Stimulated activated CD4-positive, alpha-beta T cell treated with anti-CD3 and anti-CD28 coated beads, Interleukin-15, amount 100 ng/mL, for 24 hours (primary cell): ENCODE measurements at regions not wholly inside any gene's neighbourhood (a gene's known extent, or its start where the extent isn't known, plus 50 kb on each side); places are given as distances from the start of the nearest gene placed in this dataset.

Experiments
- DNase-seq: peaks from one replicate; pipeline ENCODE4 v3.0.0-alpha.2; 2020

DNA sequence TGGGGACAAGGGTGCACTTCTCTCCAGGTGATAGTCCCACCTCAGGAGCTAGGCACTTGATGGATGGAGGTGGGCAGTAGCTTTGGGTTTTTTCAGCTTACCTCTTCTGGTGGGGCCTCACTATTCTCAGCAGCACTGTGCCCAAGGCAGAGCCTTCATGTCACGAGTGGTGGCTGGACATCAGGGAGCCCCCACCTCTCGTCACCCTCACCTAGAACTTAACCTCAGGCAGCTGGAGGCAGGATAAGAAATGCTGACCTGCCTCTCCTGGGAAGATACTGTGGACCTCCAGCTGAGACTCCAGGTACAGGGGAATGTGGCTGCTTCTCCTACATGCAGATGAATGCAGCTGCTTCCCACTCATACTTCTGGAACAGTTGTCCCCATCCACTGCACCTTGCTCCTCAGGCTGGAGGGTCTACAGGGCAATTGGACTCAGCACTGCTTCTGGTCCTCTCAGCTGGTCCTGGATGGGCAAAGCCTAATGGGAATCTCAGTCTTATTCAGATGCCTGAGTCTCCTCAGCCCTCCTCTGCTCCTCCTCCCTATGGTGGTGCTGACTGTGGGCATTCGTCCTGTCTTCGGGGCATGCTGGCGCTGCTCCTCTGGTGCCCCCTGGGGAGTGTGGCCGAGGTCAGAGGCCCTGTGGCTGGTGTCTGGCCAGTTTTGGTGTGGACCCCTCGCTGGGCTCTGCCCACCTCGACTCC lies 129.9 kb downstream of the KLF13 start:
- no peak for DNase-seq

DNA sequence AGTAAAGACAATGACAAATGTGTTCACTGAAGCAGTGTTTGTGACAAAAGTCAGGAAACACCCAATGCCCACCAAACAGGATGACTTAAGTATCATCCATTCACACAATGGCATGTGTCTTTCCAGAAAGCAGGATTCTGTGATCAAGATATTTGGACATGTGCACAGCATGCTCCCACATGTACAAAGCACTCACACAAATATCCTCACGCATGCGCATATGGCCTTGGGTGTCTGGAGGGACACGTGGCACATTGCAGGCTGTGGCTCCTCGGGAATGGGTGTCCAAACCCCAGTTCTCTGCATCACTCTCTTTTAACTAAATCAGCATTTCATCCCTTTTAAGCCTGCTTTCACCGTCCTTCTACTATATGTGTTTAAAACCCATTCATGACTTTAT lies 130.5 kb downstream of the KLF13 start:
- no peak for DNase-seq

GRCh38 chr15:31457631-31458526 lies 131.2 kb downstream of the KLF13 start:
- no peak for DNase-seq

DNA sequence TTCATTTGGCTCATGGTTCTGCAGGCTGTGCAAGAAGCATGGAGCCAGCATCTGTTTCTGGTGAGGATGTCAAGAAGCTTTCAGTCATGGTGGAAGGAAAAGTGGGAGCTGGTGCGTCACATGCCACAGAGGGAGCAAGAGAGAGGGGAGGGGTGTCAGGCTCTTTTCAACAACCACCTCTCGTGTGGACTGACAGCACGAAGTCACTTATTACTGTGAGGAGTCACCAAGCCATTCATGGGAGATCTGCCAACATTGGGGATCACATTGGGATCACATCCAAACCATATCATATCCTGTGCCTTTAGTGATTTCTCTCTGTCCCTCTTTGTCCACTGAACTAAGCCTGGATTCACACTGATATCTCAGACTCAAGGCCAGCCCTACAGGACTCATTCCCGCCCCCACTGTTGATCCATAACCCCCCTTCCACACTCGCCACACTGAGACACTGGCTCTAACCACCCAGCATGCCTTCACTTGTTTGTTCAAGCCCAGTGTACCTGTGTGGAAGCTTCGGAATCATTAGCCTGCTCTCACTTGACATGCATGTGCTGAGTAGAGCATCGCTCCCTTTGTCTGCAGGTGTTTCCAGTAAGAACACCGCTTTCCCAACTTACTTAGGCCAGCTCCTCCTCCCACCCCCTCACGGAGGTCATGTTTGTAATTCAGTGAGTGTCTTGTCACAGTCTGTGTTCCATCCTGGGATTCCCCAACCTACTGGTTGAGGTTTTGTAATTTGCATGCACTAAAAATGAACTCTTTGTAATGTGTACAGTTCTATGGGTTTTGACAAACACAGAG lies 132.2 kb downstream of the KLF13 start:
- peak; percentile 81 for DNase-seq

DNA sequence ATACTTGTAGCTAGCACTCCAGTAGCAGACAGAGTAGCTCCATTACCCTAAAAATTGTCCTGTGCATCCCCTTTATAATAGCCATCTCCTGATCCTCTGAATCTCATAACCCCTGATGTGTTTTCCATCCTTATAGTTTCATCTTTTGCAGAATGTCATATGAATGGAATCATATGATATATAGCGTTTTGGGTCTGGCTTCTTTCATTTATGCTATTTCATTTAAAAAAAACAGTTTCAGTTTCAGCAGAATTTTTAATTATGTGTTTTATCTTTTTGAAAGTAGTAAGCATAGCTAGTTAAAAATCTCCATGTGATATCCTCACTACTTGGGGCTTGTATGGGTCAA lies 132.7 kb downstream of the KLF13 start:
- no peak for DNase-seq

- no peak for DNase-seq
These were observed 134.7 kb downstream of the KLF13 start for GRCh38 chr15:31461375-31461774.

GRCh38 chr15:31461911-31462480 lies 135.4 kb downstream of the KLF13 start:
- DNase-seq: no peak

DNA sequence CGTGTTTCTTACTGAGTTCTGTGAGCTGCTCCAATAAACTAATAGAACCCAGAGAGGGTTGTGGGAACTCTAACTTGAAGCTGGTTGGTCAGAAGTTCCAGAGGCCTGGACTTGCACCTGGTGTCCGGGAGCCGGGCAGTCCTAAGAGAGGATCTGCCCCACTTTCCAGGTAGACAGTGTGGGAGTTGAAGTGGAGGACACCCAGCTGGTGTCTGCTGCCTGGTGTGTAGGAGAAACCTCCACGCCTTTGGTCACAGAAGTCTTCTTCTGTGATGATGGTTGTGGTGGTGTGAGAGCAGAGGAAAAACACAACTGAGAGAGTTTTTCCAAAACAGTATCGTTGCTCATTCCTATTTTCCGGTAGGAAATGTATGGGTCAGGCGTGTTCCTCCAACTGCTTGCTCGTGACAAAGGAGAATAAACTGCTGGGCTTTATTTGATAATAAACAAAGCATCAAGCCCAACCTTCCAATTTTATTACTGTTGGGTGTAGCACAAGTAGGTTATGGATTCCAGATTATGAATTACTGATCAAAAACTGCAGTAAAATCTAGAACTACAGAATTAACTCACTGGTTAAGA lies 137.0 kb downstream of the KLF13 start:
- DNase-seq: no peak

DNA sequence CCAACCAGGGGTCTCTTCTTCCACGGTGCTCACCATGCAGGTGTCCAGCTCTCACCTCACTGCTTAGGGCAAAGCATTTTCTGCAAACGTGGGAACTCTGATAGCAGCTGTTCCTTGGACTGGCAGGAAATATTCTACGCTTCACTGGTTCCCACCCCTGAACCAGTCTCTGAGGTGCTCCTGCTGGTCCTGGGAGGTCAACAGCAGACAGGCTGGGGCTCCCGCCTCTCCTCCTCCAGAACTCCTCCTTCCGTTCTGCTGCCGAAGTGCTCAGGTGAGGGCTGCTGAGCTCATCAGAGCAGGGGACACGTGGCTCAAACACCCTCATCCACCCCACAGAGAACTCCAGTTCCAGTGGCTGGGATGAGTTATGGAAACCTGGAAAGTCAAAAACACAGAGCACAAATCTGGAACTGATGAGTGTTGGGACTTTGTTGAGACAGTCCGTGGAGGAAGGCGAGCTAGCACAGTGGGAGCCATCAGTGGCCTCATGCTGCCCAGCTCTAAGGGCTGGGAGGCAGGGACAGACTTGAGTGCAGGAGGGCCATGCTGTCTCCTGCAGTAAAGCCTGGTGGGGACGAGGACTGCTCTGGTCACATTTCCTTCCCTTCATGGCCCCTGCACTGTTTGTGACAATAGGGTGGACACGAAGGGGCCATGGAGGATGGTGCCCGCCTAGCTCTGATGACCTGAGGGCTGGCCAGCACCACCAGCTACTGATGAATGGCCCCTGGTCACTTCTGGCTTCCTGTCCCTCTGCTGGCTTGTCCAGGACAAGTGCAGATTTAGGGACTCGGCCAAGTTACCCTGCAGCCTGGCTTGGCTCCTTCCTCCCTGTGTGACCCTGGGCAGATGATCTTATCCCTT lies 137.8 kb downstream of the KLF13 start:
- no peak for DNase-seq

DNA sequence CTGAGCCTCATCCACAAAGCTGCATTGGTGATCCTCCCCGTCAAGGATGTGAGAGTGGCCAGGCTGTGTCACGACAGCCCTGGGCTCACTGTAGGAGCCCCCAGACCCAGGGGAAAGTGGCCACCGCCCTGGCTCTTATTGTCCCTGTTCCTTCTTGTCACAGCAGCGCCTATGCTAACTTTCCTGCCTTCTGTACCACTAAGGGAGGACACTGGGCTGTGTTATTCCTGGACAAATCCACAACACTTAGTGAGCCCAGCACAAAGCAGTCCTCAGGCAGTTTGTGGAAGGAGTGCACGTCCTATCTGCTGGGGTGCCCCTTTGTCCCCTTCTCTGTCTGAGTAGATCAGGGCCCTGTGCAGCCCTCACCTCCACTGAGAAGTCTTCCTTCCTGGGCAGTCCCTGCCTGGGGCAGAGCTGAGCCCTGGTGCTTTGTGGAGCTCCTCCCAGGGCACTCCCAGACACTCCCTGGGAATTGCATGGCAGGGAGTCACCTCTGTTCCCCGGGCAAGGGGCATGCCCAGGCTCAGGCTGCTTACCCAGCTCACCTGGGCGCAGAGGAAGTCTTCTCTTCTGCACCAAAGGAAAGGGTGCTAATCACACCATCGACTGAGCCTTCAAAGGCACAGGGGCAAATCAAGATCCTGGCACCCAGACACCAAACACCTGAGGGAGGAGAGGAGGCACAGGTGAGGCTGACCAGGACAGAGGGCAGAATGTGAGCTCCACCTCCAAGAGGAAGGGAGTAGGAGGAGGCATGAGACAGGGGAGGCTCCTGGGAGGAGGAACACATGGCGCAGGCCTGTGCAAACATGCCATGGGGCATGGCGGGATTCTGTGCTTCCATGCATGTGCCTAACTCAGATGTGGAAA lies 138.7 kb downstream of the KLF13 start:
- no peak for DNase-seq

DNA sequence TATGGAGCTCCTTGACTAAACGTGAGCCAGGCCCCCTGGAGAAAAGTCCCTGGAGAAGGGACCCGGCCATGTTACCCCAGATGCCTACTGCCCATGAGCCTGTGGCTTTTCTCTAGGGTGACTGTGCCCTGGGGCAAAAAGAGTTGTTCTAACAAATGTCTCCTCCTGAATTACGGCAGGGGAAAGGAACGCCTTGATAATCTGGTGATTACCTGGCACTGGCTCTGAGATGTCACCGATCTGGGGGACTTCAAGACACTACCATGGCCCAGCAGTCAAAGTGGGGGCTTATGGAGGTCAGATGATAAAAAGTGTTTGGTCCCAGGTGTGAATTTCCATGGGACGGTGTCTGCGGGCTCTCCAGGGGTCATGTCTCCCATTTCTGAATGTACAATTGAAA lies 140.7 kb downstream of the KLF13 start:
- DNase-seq: no peak

DNA sequence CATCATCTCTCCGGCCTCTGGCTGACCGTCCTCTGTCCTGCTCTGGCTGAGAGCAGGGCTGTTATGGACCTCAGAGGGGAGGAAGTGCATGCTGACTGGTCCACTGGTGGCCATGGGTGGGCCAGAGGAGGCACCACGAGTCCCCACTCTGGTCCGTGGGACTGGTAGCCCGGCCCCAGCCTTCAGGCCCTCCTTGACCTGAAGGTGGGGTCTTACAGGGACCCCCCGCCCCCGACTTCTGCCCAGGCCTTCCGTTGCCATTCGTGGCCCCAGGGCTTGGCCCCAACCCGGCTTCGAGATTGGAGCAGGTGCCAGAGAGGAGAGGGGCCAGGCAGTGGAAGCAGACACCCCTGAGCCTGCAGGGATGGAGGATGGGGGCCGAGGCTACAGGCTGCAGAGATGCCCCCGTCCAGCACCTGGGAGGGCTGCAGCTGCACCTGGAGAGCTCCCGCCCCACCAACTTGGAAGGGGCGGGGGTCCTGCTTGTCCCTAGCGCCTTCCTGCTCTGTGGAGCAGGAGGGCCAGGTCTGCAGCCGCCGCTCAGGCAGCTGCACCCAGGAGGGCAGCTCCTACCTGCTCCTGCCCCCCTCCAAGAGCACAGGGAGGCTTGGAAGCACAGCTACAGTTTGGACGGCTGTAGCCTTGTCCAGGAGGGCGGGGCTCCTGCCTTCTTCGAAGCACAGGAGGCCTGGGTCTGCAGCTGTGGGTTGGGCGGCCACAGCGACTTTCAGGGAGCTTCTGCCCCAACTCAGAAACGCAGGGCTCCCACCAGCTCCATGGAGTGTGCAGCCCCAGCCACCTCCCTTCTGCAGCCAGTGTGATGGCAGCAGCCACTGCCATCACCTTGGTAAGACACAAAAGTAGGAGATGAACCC lies 142.5 kb downstream of the KLF13 start:
- DNase-seq: no peak

- DNase-seq: no peak
These were observed 143.3 kb downstream of the KLF13 start for GRCh38 chr15:31469786-31470525.

DNA sequence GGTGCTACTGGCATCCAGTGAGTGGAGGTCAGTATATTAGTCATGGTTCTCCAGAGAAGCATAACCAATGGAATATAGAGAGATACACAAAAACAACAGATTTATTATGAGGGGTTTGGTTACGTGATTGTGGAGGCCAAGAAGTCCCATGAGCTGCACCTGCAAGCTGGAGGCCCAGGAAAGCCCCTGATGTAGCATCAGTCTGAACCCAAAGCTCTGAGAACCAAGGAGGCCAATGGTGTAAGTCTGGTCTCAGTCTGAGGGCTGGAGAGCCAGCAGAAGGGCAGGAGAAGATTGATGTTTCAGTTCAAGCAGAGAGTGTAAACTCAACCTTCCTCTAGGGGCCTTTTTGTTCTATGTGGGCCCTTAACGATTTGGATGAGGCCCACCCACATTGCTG lies 144.1 kb downstream of the KLF13 start:
- no peak for DNase-seq

GRCh38 chr15:31471731-31472430 lies 145.2 kb downstream of the KLF13 start:
- DNase-seq: no peak

- DNase-seq: peak; percentile 63
These were observed 146.2 kb downstream of the KLF13 start for GRCh38 chr15:31472636-31473384.

- no peak for DNase-seq
These were observed 146.9 kb downstream of the KLF13 start for GRCh38 chr15:31473385-31474058.
